ENCODE measurements at regions not wholly inside any gene's neighbourhood (a gene's known extent, or its start where the extent isn't known, plus 50 kb on each side); places are given as distances from the start of the nearest gene placed in this dataset.

DNA sequence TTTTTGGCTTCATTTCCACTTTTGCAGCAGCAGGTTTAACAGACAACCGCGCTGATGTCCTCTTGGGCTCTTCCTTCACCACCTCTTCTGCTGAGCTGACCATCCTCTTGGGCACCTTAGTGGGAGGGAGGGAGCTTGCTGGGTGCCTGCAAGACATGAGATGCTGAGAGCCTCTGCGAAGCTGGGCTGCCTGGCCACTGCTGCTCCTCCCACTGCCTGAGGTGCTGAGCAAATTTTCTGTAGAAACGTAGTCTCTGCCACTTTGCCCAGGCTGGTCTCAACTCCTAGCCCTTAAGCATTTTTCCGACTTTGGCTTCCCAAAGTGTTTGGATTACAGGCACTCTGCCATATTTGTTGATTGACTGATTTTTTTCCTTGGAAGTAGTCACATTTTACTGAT, 422.2 kb upstream of the MC4R start:
- Histone ChIP-seq H3K4me2 (ENCODE audit: low read length) (no peak overlapping the region), H3K4me1 (ENCODE audit: control insufficient read depth, insufficient read depth, low read length) (no peaks in the 10 kb centered on the region), H3K9ac (ENCODE audit: low read depth, low read length) (no peak overlapping the region), H3K4me3 (ENCODE audit: low read length) (no peak overlapping the region), H3K9me3 (replicated peaks; ENCODE audit: low read length) (no peaks in the 10 kb centered on the region), H3K36me3 (ENCODE audit: insufficient read depth, low read length) (no peaks in the 10 kb centered on the region), H3K27me3 (ENCODE audit: control insufficient read depth, insufficient read depth, low read length) (no peaks in the 10 kb centered on the region)

- Histone ChIP-seq H3K4me2 (ENCODE audit: low read length) (no peak overlapping the region), H3K4me1 (ENCODE audit: control insufficient read depth, insufficient read depth, low read length) (no peaks in the 10 kb centered on the region), H3K27me3 (ENCODE audit: control insufficient read depth, insufficient read depth, low read length) (no peaks in the 10 kb centered on the region), H3K36me3 (ENCODE audit: insufficient read depth, low read length) (no peaks in the 10 kb centered on the region), H3K9me3 (replicated peaks; ENCODE audit: low read length) (no peaks in the 10 kb centered on the region), H3K9ac (ENCODE audit: low read depth, low read length) (no peak overlapping the region), H3K4me3 (ENCODE audit: low read length) (no peak overlapping the region)
Measured at GRCh38 chr18:60804415-60804814, 431.8 kb upstream of the MC4R start.

GRCh38 chr18:60809937-60810336, 437.4 kb upstream of the MC4R start:
- Histone ChIP-seq H3K9ac (ENCODE audit: low read depth, low read length) (no peak overlapping the region), H3K36me3 (ENCODE audit: insufficient read depth, low read length) (no peaks in the 10 kb centered on the region), H3K4me1 (ENCODE audit: control insufficient read depth, insufficient read depth, low read length) (no peaks in the 10 kb centered on the region), H3K9me3 (replicated peaks; ENCODE audit: low read length) (no peaks in the 10 kb centered on the region), H3K4me3 (ENCODE audit: low read length) (no peak overlapping the region), H3K4me2 (ENCODE audit: low read length) (no peak overlapping the region), H3K27me3 (ENCODE audit: control insufficient read depth, insufficient read depth, low read length) (no peaks in the 10 kb centered on the region)

DNA sequence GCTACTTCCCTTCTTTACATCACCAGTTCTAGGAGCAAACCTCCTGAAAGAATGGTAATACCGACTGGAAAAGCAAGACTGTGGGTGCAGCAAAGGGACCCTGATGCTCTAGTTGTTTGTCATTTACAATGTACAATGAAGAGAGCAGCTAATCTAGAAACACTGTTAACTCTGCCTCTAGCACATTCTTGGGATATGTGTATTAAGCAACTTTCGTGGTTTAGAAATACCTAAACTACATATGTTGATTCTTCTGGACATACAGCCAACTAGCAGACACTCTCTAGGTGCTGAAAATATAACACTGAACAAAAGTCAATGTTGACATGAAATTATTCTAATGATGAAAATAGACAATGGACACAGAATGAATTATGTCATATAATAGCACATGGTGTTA, 440.3 kb upstream of the MC4R start:
- H3K4me2 ChIP-seq (ENCODE audit: low read length) = no peak overlapping the region
- no peaks in the 10 kb centered on the region for H3K27me3 ChIP-seq (ENCODE audit: control insufficient read depth, insufficient read depth, low read length)
- H3K9me3 ChIP-seq (replicated peaks; ENCODE audit: low read length) = no peaks in the 10 kb centered on the region
- no peaks in the 10 kb centered on the region for H3K4me1 ChIP-seq (ENCODE audit: control insufficient read depth, insufficient read depth, low read length)
- H3K9ac ChIP-seq (ENCODE audit: low read depth, low read length) = no peak overlapping the region
- H3K4me3 ChIP-seq (ENCODE audit: low read length) = no peak overlapping the region
- H3K36me3 ChIP-seq (ENCODE audit: insufficient read depth, low read length) = no peaks in the 10 kb centered on the region

DNA sequence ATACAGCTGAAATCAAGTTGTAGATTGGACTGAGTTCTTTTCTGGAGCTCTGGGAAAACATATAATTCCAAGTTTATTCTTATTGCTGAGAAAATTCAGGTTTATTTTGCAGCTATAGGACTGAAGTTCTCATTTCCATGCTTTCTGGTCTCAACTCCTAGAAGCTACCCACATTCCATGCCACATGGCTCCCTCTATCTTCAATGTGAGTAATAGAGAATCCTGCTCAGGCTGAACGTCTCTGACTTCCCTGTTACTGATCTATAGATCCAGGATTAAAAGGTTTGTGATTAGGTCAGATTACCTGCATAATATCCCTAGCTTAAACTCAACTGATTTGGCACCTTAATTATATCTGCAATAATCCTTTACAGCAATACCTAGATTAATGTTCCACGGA, 453.8 kb upstream of the MC4R start:
- H3K4me2 ChIP-seq (ENCODE audit: low read length) = no peak overlapping the region
- H3K4me1 ChIP-seq (ENCODE audit: control insufficient read depth, insufficient read depth, low read length) = no peaks in the 10 kb centered on the region
- no peak overlapping the region for H3K4me3 ChIP-seq (ENCODE audit: low read length)
- no peaks in the 10 kb centered on the region for H3K36me3 ChIP-seq (ENCODE audit: insufficient read depth, low read length)
- no peak overlapping the region for H3K9ac ChIP-seq (ENCODE audit: low read depth, low read length)
- H3K9me3 ChIP-seq (replicated peaks; ENCODE audit: low read length) = peaks cover 5% of the 10 kb centered on the region
- no peaks in the 10 kb centered on the region for H3K27me3 ChIP-seq (ENCODE audit: control insufficient read depth, insufficient read depth, low read length)

DNA sequence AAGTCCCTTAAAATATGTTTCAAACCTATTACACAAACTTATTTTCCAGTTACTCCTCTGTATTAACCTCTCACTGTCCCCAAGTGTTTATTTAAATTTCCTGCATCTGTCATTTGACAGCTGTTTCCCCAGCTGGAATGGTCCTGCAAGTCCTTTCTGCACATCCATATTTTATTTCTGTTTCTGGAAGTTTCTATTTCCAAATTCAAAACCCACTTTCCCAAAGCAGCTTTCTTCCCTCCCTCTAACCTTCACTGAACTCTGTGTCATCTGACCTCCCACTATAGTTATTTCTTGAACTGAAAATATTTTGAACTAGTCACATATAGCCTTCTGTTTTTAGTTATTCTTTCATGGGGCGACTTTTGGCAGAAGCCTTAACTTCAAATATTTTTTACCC, 459.4 kb upstream of the MC4R start:
- no peak overlapping the region for H3K9ac ChIP-seq (ENCODE audit: low read depth, low read length)
- no peak overlapping the region for H3K4me3 ChIP-seq (ENCODE audit: low read length)

DNA sequence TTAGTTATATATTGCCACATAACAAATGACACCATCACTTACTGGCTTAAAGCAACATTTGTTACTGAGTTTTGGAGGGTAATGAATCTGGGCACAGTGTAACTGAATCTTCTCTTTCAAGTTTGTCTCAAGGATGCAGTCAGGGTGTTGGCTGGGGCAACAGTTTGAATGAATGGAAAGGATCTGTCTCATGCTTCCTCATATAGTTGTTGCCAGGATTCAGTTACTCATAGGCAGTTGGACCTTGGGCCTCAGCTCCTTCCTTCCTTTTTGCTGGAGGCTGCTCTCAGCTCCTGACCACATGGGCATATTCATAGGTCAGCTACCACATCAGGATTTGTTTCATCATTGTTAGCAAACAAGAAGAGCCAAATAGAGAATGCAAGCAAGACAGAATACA, 466.1 kb upstream of the MC4R start:
- no peak overlapping the region for H3K9ac ChIP-seq (ENCODE audit: low read depth, low read length)
- H3K27me3 ChIP-seq (ENCODE audit: control insufficient read depth, insufficient read depth, low read length) = no peaks in the 10 kb centered on the region
- no peak overlapping the region for H3K4me2 ChIP-seq (ENCODE audit: low read length)
- no peaks in the 10 kb centered on the region for H3K36me3 ChIP-seq (ENCODE audit: insufficient read depth, low read length)
- no peaks in the 10 kb centered on the region for H3K4me1 ChIP-seq (ENCODE audit: control insufficient read depth, insufficient read depth, low read length)
- no peak overlapping the region for H3K4me3 ChIP-seq (ENCODE audit: low read length)
- H3K9me3 ChIP-seq (replicated peaks; ENCODE audit: low read length) = no peaks in the 10 kb centered on the region

More for the DNA sequence above, 459.4 kb upstream of the MC4R start:
- Histone ChIP-seq H3K36me3 (ENCODE audit: insufficient read depth, low read length) (no peaks in the 10 kb centered on the region), H3K27me3 (ENCODE audit: control insufficient read depth, insufficient read depth, low read length) (no peaks in the 10 kb centered on the region), H3K4me2 (ENCODE audit: low read length) (no peak overlapping the region), H3K9me3 (replicated peaks; ENCODE audit: low read length) (peaks cover 5% of the 10 kb centered on the region), H3K4me1 (ENCODE audit: control insufficient read depth, insufficient read depth, low read length) (no peaks in the 10 kb centered on the region)

DNA sequence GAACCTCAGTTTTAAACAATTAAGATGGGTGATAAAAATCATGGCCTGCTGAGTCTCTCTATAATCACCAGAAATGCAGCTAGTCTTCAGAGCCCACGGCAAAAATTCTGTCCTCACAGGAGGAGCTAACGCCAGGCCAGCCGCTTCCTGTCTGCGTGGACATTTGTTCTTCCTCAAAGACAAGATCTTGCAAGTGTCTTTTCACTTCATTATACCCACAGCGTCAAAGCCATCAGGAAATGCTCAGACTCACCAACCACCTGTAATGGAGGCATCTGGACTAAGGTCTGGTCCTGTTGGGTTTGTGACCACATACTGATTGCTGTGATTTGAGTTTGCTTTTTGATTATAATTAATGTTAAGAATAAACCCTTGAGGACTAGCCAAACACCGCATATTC, 473.8 kb upstream of the MC4R start:
- Histone ChIP-seq H3K4me1 (ENCODE audit: control insufficient read depth, insufficient read depth, low read length) (no peaks in the 10 kb centered on the region), H3K4me3 (ENCODE audit: low read length) (no peak overlapping the region), H3K4me2 (ENCODE audit: low read length) (no peak overlapping the region), H3K27me3 (ENCODE audit: control insufficient read depth, insufficient read depth, low read length) (no peaks in the 10 kb centered on the region), H3K9ac (ENCODE audit: low read depth, low read length) (no peak overlapping the region), H3K9me3 (replicated peaks; ENCODE audit: low read length) (no peaks in the 10 kb centered on the region), H3K36me3 (ENCODE audit: insufficient read depth, low read length) (no peaks in the 10 kb centered on the region)

DNA sequence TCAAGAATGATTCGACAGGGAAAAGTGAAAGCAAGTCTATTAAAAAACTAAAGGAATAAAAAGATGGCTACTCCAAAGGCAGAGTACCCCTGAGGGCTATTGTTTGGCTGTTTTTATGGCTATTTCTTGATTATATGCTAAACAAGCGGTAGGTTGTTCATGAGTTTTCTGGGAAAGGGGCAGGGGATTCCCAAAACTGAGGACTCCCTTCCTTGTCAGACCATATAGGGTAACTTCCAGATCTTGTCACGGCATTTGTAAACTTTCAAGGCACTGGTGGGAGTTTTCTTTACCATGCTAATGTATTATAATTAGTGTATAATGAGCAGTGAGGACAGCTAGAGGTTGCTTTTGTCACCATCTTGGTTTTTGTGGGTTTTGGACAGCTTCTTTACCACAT, 474.9 kb upstream of the MC4R start:
- no peaks in the 10 kb centered on the region for H3K9me3 ChIP-seq (replicated peaks; ENCODE audit: low read length)
- no peak overlapping the region for H3K4me3 ChIP-seq (ENCODE audit: low read length)
- no peak overlapping the region for H3K9ac ChIP-seq (ENCODE audit: low read depth, low read length)
- no peaks in the 10 kb centered on the region for H3K36me3 ChIP-seq (ENCODE audit: insufficient read depth, low read length)
- H3K27me3 ChIP-seq (ENCODE audit: control insufficient read depth, insufficient read depth, low read length) = no peaks in the 10 kb centered on the region
- no peaks in the 10 kb centered on the region for H3K4me1 ChIP-seq (ENCODE audit: control insufficient read depth, insufficient read depth, low read length)
- H3K4me2 ChIP-seq (ENCODE audit: low read length) = no peak overlapping the region

- no peak overlapping the region for H3K4me3 ChIP-seq (ENCODE audit: low read length)
- peaks cover 6% of the 10 kb centered on the region for H3K9me3 ChIP-seq (replicated peaks; ENCODE audit: low read length)
- no peaks in the 10 kb centered on the region for H3K36me3 ChIP-seq (ENCODE audit: insufficient read depth, low read length)
- H3K9ac ChIP-seq (ENCODE audit: low read depth, low read length) = no peak overlapping the region
- H3K27me3 ChIP-seq (ENCODE audit: control insufficient read depth, insufficient read depth, low read length) = no peaks in the 10 kb centered on the region
- H3K4me1 ChIP-seq (ENCODE audit: control insufficient read depth, insufficient read depth, low read length) = no peaks in the 10 kb centered on the region
- H3K4me2 ChIP-seq (ENCODE audit: low read length) = no peak overlapping the region
Measured at GRCh38 chr18:60861575-60861974, 471.7 kb upstream of the CDH20 start.

- Histone ChIP-seq H3K4me1 (ENCODE audit: control insufficient read depth, insufficient read depth, low read length) (no peaks in the 10 kb centered on the region), H3K4me2 (ENCODE audit: low read length) (no peak overlapping the region), H3K4me3 (ENCODE audit: low read length) (no peak overlapping the region), H3K9me3 (replicated peaks; ENCODE audit: low read length) (peaks cover 6% of the 10 kb centered on the region), H3K9ac (ENCODE audit: low read depth, low read length) (no peak overlapping the region), H3K36me3 (ENCODE audit: insufficient read depth, low read length) (no peaks in the 10 kb centered on the region), H3K27me3 (ENCODE audit: control insufficient read depth, insufficient read depth, low read length) (no peaks in the 10 kb centered on the region)
Measured at GRCh38 chr18:60862988-60863387, 470.2 kb upstream of the CDH20 start.

- Histone ChIP-seq H3K9ac (ENCODE audit: low read depth, low read length) (no peak overlapping the region), H3K9me3 (replicated peaks; ENCODE audit: low read length) (peaks cover under 1% of the 10 kb centered on the region), H3K36me3 (ENCODE audit: insufficient read depth, low read length) (no peaks in the 10 kb centered on the region), H3K27me3 (ENCODE audit: control insufficient read depth, insufficient read depth, low read length) (no peaks in the 10 kb centered on the region), H3K4me1 (ENCODE audit: control insufficient read depth, insufficient read depth, low read length) (no peaks in the 10 kb centered on the region), H3K4me3 (ENCODE audit: low read length) (no peak overlapping the region), H3K4me2 (ENCODE audit: low read length) (no peak overlapping the region)
Measured at GRCh38 chr18:60865801-60866200, 467.4 kb upstream of the CDH20 start.

All from skeletal muscle satellite cell (primary cell).